ENCODE measurements at regions not wholly inside any gene's neighbourhood (a gene's known extent, or its start where the extent isn't known, plus 50 kb on each side); places are given as distances from the start of the nearest gene placed in this dataset.

DNA sequence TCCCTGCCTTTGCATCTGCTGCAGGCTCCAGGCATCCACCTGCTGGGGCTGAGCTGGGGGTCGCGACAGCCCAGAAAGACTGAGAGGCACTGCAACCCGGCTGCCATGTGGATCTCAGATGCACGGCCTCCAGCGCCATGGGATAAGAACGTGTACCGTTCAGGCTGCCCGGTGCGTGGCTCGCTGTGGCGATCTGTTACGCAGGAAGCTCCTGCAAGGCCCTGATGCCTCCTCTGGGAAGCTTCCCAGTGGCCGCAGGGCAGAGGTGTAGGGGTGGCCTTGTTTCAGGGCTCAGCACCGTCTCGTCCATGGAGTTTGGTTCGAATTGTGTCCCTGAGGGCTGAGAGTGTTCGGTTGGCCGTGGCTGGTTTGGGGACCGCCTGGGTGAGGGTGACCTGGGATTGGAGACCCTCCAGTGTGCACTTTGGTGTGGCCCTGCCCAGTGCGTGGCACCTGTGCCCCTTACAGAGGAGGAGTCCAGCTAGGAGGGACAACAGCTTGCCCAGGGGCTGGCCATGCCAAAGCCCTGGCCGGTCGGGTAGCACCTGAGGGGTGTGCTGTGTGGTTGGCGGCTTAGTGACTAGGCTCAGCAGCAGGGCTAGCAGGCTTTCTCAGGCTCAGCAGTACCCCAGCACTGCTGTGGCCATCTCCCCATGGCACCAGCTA is 1184.5 kb downstream of the BRD1 start:
- TF ChIP-seq EZH2 (IDR thresholded peaks at IDR 0.05; ENCODE audit: insufficient read depth, poor library complexity, severe bottlenecking): no peak
- no peak for TF ChIP-seq EZH2phosphoT487 (IDR thresholded peaks at IDR 0.05; ENCODE audit: insufficient read depth, low read depth)
